HG03108 (cell line): ENCODE measurements at regions not wholly inside any gene's neighbourhood (a gene's known extent, or its start where the extent isn't known, plus 50 kb on each side); places are given as distances from the start of the nearest gene placed in this dataset.

ENCODE experiments used
- ATAC-seq: cut with Tn5 transposase; IDR thresholded peaks from one replicate; pipeline ENCODE4 v1.9.1; 2021; ENCODE audit warnings: moderate library complexity; ENCODE audit not compliant: unreplicated experiment

DNA sequence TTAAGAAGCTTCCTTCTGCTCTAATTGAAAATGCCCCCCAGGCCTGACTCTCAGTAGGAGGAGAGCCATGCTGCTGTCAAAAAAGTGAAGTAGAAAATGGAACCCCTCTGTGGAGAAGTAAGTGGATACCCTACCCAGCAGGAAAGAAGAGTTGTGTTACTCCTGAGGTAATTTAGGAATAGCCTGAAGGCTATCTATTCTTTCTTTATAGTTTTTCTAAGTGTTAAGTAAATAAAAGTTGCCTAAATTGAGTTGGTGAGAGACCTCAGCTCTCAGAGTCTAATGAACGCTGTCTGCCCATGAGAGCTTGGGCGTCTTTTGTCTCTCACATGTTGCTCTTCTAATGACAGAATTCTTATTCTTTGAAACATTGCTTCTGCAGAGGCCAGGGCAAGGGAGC, 116.2 kb downstream of the NSUN3 start:
- ATAC-seq = no peak

DNA sequence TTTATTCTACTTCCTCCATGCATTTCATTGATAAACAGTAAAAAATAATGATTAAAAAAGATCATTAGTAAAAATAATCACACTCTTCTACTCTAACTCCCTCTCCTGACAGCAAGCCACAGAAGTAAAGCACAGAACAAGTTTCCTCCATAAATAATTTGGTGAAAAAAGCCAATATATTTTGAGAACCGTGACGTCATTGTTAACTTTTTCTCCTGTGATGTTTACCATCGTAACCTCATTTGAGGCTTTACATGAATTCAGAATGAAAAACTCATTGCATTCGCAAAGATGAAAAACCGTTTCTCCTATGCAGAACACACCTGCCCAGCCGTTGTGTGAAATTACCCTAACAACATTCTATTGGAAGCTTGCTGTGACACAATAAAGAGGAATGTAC, 120.7 kb downstream of the NSUN3 start:
- ATAC-seq = no peak

DNA sequence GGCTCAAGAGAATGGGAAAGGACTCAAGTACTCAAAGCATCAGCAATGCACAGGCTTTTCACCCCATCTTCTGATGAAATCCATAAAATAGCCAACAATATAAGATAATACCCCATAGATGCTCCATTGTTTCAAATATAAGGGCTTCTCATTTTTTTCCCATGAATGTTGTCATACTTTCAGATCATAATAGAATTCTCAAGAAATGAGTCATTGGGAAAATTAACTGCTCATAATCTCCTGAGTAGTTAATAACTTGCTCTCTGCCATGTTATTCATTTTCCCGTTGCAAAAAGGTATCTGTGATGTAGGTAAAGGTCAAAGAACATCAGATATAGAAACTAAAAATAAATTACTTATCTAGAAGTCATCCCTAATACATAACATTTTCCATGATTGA, 121.9 kb downstream of the NSUN3 start:
- no peak for ATAC-seq

DNA sequence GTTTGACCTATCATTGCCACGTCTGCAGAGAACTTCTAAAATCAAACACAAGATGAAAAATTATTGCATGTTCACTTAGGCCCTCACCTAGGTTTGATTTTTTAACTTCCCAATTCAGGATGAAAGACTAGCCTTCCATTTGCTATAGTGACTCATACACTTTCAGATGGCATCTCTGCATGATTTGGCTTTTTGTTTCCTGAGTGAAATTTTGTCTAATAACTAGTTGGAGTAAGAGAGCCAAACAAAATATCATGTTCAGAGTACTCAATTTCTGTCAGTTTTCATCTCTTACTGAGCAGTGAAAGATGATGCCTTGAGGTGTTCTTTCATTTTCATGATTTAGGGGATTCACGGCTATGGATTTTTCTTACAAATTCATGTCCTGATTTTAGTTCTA, 122.9 kb downstream of the NSUN3 start:
- ATAC-seq = no peak

DNA sequence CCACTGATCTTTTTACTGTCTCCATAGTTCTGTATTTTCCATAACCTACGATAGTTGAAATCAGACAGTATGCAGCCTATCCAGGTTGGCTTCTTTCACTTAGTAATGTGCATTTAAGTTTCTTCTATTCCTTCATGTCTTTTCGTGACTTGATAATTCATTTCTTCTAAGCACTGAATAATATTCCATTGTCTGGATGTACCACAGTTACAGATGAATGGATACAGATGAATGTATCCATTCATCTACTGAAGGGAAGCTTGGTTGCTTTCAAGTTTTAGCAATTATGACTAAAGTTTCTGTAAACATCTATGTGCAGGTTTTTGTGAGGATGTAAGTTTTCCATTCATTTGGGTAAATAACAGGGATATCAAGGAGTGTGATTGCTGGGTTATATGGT, 124.8 kb downstream of the NSUN3 start:
- no peak for ATAC-seq

DNA sequence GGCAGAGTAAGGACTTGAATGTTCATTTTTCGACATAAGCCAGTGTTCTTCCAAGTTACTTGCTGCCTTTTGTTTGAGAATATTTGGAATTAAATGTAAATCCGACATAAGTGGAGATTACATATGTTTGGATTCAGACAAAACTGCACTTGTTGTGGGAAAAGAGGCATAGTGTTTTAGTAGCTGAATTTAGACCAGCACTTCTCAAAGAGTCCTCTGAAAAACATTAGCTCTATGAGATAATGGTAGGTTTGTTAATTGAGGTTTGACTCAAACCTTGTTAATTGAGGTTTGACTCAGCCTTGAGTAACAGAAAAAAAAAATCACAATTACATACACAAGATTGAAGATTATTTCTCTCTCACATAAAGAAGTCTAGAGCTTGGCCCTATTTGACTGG, 132.5 kb downstream of the NSUN3 start:
- no peak for ATAC-seq

DNA sequence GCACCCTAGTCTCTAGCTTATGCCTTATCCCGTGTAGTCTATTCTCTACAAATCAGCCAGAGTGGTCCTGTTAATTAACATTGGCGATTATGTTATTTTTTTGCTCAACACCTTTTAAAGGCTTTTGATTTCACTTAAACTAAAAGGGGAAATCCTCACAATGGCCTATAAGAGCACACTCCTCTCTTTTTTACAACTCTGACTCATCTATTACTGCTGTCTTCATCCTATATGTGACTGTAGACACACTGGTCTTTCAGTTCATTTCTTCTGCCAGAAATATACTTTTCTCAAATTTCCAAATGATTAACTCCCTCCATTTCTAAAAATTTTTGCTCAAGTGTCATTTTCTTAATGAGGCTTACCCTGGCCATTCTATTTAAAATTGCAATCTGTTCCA, 143.4 kb downstream of the NSUN3 start:
- no peak for ATAC-seq

DNA sequence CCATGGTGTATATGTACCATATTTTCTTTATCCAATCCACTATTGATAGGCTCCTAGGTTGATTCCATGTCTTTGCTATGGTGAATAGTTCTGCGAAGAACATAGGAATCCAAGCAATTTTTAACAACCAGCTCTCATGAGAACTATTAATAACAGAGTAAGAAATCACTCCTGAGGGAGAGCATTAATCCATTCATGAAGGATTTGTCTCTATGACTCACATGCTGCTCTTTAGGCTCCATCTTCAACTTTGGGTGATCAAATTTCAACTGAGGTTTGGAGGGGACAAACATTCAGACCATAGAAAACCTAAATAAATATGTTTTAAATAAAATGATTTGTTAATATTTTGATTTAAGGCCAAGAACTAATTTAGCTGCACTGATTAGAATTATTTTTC, 147.4 kb downstream of the NSUN3 start:
- ATAC-seq = no peak

DNA sequence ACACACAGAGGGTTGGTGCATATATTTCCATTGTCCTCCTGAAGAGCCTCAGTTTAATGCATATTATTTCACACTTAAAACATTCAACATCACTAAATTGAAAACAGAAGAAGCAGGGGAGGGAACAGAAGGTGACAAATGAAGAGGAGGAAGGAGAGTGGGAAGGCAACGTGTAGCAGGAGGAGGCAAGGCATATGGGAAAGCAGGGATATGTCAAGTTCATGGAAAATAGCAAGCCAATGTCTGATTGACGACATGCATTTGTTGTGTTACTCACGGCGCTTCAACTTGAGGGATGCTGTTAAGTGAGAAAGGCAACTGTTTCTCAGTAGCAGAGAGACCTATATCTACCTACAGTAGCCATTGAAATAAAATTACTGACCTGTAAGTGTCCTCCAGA, 154.5 kb downstream of the NSUN3 start:
- no peak for ATAC-seq

DNA sequence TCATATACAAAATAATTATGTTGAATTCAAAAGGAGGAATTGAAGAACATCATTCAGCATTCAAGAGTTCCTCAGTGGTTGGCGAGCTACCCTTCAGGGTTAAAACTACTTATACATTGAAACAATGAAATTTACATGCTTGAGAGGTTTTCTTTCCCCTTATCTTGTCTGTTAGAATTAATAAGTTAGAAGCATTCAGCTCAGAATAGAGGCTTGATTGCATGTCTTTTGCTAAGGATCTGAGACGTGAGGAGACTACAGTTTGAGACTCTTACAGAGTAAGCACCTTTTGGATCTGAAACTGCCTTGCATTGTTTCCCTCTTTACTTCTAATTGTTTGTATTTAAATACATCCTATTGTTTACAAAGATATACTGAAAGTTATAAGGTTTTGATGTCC, 157.6 kb downstream of the NSUN3 start:
- no peak for ATAC-seq

DNA sequence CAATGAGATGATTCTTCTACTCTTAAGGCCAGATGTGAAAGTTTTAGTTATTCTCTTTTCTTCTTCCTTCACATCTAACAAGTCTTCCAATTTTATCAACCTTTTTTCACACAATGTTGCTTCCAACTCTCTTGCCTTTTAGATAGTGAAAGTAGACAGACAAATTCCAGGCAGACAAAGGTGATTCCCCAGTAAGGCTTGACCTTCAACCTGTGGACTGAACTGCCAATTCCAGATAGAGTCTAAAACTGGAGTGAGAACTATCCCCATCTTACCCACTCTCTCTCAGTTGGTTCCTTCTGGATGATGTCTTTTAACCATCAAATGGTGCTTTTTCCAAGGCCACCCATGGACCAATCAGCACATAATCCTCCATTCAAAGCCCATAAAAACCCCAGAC, 159.0 kb downstream of the NSUN3 start:
- ATAC-seq = no peak

DNA sequence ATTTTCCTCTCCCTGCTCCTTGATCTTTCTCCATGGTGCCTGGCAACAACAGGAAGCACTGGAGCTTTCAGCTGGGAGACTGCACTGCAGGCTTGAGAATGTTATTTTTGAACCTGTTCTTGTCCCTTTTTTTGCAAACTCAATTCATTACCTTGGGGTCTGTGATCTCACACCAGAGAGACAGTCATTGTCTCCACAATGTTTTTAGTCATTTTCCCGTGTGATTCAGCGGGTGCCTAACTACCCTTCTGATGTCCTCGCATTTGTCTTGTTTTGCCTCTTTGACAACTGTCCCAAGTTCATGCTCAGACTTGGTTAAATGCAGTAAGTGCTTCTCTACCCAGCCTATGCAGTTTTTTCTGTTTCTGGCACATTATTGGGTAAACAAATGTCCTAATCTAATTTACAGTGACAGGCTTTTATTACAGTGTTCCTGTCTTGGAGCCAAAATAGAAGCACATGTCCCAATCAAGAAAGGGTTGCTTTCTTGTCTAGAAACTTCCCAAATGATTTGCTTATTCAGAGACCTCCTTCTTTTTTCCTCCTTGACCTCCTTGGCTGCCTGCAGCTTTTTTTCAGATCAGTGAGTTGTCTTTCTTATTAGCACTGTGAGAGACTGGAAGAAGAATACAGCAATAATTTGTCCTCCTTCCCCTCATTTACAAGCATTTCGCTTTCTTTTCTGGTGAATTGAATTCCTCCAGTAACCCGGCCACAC, 162.4 kb downstream of the NSUN3 start:
- no peak for ATAC-seq

DNA sequence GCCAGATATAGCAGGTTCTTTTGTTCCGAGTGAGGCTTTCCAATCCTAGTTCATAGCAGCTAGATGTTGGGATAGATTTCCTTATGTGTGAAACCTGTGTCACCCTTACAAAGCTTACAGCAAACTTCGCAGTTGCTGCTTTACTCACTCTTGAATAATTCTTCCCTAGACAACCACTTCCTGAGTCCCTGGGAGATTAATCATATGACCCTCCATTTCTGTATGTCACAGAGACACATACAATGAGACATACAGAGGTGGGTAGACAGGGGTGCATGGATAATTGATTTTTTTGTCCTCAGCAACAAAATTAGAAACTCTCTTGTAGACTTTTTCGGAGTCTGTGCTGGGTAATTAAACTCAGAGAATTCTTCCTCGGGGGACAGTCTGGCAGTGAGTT, 163.2 kb downstream of the NSUN3 start:
- no peak for ATAC-seq

DNA sequence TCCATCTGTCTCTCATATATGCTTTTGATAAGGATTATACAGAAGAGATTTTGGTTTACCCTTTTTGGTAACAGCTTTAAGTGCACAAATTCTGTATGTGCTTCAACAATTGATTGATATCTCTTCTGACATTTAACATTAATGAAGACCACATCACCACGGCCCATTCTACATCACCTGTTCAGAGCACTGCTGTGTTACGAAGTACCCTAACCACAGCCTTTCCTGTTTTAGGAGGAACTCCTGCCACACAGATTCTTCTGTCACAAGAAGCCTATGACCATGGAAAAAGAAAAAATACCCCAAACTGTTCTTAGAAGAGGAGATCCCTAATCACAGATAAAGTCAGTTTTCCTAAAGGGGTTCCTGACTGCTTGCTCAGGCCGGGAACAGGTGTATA, 170.1 kb downstream of the NSUN3 start:
- no peak for ATAC-seq

DNA sequence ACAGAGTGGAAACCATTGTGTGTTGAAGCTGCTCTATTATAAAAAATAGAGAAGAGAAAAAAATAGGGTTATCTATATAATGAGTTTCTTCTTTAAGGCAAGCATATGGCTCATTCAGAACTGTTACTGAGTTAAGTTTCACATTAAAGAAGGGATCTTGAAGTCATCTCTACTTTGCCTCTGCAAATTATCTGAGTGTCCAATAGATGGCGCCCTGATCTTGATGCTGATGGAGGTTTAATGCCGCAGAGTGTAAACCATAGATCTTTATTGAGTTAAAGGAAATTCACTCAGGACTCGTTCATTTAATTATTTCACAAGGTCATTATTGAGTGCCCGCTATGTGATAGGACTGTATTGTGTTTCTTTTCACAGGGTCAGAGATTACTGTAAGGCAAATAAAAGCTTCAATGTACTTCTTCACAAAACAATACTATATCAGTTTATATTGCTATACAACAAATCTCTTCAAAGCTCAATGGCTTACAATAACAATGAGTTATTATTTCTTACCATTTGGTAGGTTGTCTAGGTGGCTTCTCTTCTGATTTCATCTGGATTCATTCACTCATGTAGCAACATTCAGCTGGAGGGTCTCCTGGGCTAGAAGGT, 171.4 kb downstream of the NSUN3 start:
- ATAC-seq = no peak

DNA sequence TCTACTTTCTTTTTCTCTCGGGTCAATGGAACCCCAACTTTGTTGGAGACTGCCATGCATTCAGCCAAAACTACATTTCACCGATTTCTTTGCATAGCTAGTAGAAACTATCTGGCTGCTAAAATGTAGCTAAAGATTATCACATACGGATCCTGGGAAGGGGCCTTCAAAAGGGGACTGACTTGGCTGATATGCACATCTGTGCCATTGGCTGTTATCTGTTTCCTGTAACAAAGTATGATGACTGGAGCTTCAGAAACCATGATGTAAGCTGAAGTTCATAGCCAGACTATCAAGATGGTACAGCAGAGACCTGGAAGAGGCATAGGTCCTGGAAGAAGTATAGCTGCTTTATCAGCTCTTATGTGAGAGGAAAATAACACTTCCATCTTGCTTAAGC, 179.1 kb downstream of the NSUN3 start:
- ATAC-seq = no peak

DNA sequence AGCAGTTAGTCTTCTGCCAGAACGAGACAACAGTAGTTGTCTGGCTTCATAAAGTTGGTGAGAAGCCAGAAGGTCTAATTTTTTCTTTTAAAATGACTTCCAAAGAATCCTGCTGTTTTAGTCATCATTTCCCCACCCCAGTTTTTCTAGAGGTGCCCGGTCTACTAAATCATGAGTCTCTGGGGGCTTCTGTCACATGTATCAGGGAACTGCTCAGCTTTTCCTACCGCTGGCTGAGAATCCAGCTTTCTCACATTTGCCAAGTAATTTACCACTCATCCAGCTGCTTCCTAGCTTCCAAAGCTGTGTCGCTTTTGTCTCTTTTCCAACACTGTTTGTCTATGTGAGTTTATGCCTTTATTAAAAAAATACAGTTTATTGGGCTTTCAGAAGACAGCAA, 183.3 kb downstream of the NSUN3 start:
- no peak for ATAC-seq

DNA sequence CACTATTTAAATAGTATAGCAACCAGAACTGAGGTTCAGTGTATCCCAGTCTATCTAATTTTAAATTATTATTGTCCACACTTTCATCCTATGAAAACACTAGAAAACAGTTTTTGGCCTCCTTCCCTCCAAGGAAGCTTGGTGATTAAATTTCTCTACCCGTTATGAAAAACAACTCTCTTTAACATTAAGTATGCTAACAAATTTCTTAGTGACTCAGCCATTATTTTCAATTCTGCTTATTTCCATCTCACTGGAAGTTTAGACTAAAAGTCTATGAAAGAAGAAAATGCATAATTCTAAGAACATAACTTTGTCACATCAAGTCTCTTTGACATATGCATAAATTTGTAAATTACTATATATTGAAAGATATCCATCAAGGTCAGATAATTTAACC, 185.2 kb downstream of the NSUN3 start:
- no peak for ATAC-seq

DNA sequence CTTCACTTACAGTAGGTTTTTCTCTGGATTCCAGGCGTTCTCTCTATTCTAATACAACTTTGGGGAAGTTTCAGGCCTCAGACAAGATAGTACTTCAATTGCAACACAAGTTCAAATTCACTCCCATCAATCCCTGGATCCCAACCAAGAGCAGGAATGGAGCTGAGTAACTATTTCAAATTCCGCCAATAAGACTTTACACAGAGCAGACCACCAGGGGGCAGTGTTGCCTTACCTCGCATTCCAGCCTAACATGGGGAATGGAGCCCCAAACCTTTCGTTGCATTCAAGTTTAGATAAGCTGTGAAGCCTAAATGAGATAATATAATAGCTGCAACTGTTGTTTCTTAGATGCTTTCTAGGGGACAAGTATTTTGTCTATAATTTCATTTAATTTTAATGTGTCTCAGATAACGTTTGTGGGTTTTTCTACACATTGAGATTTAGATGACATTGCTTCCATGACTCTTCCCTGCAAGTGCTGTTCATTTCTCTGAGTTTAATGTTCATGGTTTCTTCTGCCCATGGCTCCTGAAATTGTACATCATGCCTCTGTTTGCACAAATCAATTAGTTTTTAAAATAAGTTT, 186.7 kb downstream of the NSUN3 start:
- peak; percentile 59 for ATAC-seq

DNA sequence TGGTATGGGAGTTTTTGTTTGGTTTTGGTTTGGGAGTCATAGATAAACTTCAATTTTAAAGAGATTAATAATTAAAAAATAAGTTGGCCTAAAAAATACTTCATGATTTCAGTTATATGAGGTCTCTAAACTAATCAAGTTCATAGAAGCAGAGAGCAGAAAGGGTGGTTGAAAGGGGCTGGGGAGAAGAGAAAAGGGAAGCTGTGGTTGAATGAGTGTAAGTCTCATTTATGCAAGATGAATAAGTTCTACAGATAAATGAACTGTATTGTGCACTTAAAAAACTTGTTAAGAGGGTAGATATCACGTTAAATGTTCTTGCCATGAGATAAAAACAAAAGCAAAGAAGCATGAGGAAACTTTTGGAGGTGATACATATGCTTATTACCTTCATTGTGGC, 188.7 kb downstream of the NSUN3 start:
- ATAC-seq = no peak

DNA sequence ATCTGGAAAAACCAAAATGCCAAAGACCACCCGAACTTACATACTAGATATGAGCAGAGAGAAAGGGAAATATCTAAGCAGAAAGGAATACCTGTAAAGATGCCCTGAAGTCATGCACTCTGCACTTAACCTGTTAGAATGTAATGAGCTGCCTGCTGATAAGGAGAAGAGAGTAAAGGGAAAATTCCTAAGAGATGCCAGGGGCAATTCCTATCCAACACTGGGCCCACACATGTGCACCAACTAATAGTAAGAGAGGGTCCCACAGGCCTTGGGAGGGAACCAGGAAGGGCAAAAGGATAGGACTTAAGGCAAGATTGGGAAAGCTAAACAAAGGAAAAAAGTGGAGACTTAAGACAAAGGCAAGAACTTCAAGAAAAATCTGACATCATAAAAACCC, 189.5 kb downstream of the NSUN3 start:
- ATAC-seq = no peak

DNA sequence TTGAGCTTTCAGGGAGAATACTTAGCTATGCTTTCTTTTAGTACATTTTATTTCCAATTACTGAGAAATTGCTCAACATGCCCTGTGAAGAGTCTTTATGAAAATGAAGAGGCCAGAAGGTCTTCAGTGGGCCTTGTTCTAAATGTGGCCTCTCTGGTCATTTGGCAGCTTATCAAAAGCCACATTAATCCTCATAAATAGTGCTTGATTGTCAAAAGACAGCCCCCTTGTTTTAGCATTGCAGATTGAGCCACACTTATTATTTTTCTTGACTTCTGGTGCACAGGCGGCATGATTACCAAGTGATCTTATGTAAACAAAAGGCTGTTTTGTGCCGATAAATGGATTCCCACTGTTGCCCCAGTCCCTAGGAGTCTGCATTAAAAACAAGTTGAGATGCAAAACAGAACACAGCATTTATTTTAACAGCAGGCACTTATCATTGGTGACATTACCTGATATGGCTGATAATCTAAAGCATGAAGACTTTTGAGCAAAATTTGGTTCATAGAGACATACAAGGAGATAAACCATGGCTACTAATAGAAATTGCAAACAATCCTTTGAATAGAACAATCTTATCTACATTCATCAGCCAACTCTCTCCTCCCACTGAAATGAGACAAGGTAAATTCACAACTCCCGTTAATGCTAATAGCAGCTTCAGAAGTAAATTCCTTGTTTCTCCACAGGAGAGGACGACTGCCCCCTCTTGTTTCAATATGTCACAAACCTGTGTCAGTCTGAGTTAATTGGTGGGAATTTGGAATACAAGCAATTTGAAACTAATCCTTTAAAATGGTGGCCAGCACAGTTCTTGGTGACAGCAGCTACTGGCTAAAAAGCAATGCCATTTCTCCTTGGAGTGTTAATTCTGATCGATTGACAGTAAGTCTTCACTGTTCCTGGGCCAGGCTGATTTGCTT, 194.3 kb downstream of the NSUN3 start:
- ATAC-seq = no peak
